ENCODE measurements at regions not wholly inside any gene's neighbourhood (a gene's known extent, or its start where the extent isn't known, plus 50 kb on each side); places are given as distances from the start of the nearest gene placed in this dataset.

GRCh38 chr12:70044167-70044566, 199.1 kb upstream of the CNOT2 start:
- H3K4me1 ChIP-seq (ENCODE audit: control insufficient read depth in 1 of 2, insufficient read depth in 1 of 2, low read depth in 1 of 2, low read length in 1 of 2): no peaks in the 10 kb centered on the region
- H3K27me3 ChIP-seq: no peaks in the 10 kb centered on the region
- no peak overlapping the region for H3K27ac ChIP-seq
- H3K4me3 ChIP-seq (ENCODE audit: low read depth in 1 of 2, low read length in 1 of 2): no peak overlapping the region
- no peaks in the 10 kb centered on the region for H3K36me3 ChIP-seq
- H3K9me3 ChIP-seq: no peaks in the 10 kb centered on the region
- TF ChIP-seq CTCF (IDR thresholded peaks at IDR 0.05): no peak

GRCh38 chr12:70045036-70045435, 198.2 kb upstream of the CNOT2 start:
- Histone ChIP-seq H3K9me3 (no peaks in the 10 kb centered on the region), H3K27me3 (no peaks in the 10 kb centered on the region), H3K27ac (no peak overlapping the region), H3K4me3 (ENCODE audit: low read depth in 1 of 2, low read length in 1 of 2) (no peak overlapping the region), H3K4me1 (ENCODE audit: control insufficient read depth in 1 of 2, insufficient read depth in 1 of 2, low read depth in 1 of 2, low read length in 1 of 2) (peaks cover 5 to 6% of the 10 kb centered on the region in 2 experiments), H3K36me3 (no peaks in the 10 kb centered on the region)
- TF ChIP-seq CTCF (IDR thresholded peaks at IDR 0.05): no peak

- TF ChIP-seq CTCF (IDR thresholded peaks at IDR 0.05): no peak
- Histone ChIP-seq H3K27me3 (no peaks in the 10 kb centered on the region), H3K4me1 (ENCODE audit: control insufficient read depth in 1 of 2, insufficient read depth in 1 of 2, low read depth in 1 of 2, low read length in 1 of 2) (peaks cover 6 to 11% of the 10 kb centered on the region in 2 experiments), H3K36me3 (no peaks in the 10 kb centered on the region), H3K4me3 (ENCODE audit: low read depth in 1 of 2, low read length in 1 of 2) (no peak overlapping the region), H3K27ac (no peak overlapping the region), H3K9me3 (no peaks in the 10 kb centered on the region)
These were observed 197.7 kb upstream of the CNOT2 start for GRCh38 chr12:70045514-70045913.

- no peaks in the 10 kb centered on the region for H3K27me3 ChIP-seq
- no peaks in the 10 kb centered on the region for H3K9me3 ChIP-seq
- no peak overlapping the region for H3K27ac ChIP-seq
- no peak for TF ChIP-seq CTCF (IDR thresholded peaks at IDR 0.05)
- H3K4me1 ChIP-seq (ENCODE audit: control insufficient read depth in 1 of 2, insufficient read depth in 1 of 2, low read depth in 1 of 2, low read length in 1 of 2): peaks cover 24 to 32% of the 10 kb centered on the region in 2 experiments
- no peak overlapping the region for H3K4me3 ChIP-seq (ENCODE audit: low read depth in 1 of 2, low read length in 1 of 2)
- no peaks in the 10 kb centered on the region for H3K36me3 ChIP-seq
These were observed 194.5 kb upstream of the CNOT2 start for GRCh38 chr12:70048521-70049250.

- no peaks in the 10 kb centered on the region for H3K9me3 ChIP-seq
- H3K4me1 ChIP-seq (ENCODE audit: control insufficient read depth in 1 of 2, insufficient read depth in 1 of 2, low read depth in 1 of 2, low read length in 1 of 2): peaks cover 26 to 34% of the 10 kb centered on the region in 2 experiments
- no peak overlapping the region for H3K27ac ChIP-seq
- H3K4me3 ChIP-seq (ENCODE audit: low read depth in 1 of 2, low read length in 1 of 2): no peak overlapping the region
- no peaks in the 10 kb centered on the region for H3K36me3 ChIP-seq
- no peaks in the 10 kb centered on the region for H3K27me3 ChIP-seq
- no peak for TF ChIP-seq CTCF (IDR thresholded peaks at IDR 0.05)
These were observed 193.5 kb upstream of the CNOT2 start for GRCh38 chr12:70049596-70050360.

Measured in neutrophil (primary cell).